ENCODE measurements at regions not wholly inside any gene's neighbourhood (a gene's known extent, or its start where the extent isn't known, plus 50 kb on each side); places are given as distances from the start of the nearest gene placed in this dataset.
A peak's percentile ranks its signal among the peaks of the same experiment; 100 is the strongest.
"Not testable (repeated sequence)": the region's sequence is repeated elsewhere in the genome, so short reads cannot be mapped to it uniquely, and the experiment has no call there.

DNA sequence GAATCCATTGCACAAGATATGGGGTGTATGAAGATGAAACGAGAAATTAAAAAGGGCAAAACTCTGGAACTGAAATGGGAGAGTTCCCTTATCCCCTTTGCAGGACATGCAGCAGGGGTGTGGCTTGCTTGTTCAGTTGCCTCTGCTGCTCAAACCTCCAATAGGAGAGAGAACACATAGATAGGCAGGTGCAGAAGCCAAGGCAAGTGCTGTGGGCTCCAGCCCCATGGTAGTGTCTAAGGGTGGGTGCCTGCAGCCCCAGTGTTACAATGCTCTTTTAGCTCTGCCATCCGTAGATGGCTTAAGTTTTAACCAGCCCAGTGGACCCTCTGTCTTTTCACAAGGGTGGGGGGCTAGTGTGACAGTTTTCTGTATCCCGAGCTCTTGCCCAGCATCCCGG, 69.7 kb downstream of the CMAS start:
- DNase-seq (no peak), ATAC-seq (ENCODE audit: low read depth) (no peak)
- H3K9me3 Mint-ChIP-seq, result peaks cover 2% of the 10 kb centered on the region
- H3K36me3 Mint-ChIP-seq, result no peaks in the 10 kb centered on the region
- H3K4me1 Mint-ChIP-seq, result peaks cover under 1% of the 10 kb centered on the region
- no peak overlapping the region for H3K27ac Mint-ChIP-seq
- H3K27me3 Mint-ChIP-seq, result peaks cover 7% of the 10 kb centered on the region
- no peak overlapping the region for H3K4me3 Mint-ChIP-seq
- POLR2A ChIA-PET, result no interaction called here

GRCh38 chr12:22116376-22116775, 70.4 kb downstream of the CMAS start:
- no peak for ATAC-seq (ENCODE audit: low read depth)
- peaks cover 2% of the 10 kb centered on the region for H3K9me3 Mint-ChIP-seq

DNA sequence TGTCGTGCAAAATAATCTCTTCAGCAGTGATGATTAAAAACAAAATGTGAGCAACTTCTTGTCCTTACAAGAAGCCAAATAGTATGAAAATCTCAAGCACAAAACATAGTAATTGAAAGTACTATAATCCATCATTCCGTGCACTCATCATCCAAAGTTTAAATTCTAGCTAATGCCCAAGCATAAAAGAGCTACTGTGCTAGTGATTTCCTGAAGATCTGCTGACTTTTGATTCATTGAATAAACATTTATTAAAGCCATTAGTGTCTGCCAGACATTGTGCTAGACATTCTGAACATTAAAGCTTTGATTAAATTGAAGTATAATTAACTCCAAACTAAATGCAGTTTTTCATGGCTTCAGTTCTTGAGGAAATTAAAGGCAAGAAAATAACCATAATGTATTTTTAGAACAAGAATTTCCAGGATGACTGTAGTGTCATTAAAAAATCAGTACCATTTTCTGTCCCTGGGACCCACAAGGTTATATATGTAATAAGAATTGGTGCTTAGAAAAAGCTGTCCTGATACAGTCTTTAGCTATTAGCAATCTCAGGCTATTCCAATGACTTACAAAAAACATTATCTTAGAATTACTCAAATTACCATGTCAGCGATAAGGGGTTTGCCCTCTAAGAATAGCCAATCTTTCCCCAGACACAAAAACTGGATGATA, 71.7 kb downstream of the CMAS start:
- DNase-seq (no peak), ATAC-seq (ENCODE audit: low read depth) (no peak)
- Mint-ChIP-seq H3K27me3 (peaks cover 7% of the 10 kb centered on the region), H3K4me1 (peaks cover 6% of the 10 kb centered on the region), H3K36me3 (no peaks in the 10 kb centered on the region), H3K9me3 (peaks cover 2% of the 10 kb centered on the region), H3K4me3 (no peak overlapping the region), H3K27ac (no peak overlapping the region)
- POLR2A ChIA-PET, result no interaction called here

More at GRCh38 chr12:22116376-22116775, 70.4 kb downstream of the CMAS start:
- no peaks in the 10 kb centered on the region for H3K36me3 Mint-ChIP-seq
- H3K27me3 Mint-ChIP-seq, result peaks cover 7% of the 10 kb centered on the region
- peaks cover 6% of the 10 kb centered on the region for H3K4me1 Mint-ChIP-seq
- POLR2A ChIA-PET, result no interaction called here
- no peak overlapping the region for H3K27ac Mint-ChIP-seq
- no peak overlapping the region for H3K4me3 Mint-ChIP-seq
- no peak for DNase-seq

DNA sequence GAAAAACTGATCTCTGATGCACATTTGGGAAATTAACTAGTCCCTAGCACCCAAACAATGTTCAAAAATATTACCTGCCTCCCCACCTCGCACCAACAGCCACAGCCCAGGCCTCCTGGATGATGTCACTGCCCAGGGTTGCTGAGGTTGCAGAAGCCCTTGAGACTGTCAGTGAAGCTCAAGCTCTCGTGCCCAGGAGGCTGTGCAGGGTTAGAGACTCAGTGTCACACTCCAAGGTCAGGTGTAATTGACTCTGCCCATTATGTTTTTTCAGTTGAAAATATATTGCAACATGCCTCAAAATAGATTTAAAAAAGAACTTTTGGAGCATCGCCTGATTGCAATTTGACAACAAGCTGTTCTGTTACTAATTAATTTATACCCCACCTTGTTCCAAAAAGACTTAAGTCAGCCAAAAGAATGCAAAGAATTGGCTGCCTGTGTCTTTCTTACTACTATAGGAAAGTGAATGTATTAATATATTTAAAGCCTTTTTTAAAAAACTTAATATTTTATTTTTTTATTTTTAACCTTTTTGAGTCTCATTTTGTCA, 72.3 kb downstream of the CMAS start:
- peaks cover 7% of the 10 kb centered on the region for H3K27me3 Mint-ChIP-seq
- ATAC-seq (ENCODE audit: low read depth) (no peak), DNase-seq (no peak)
- H3K4me3 Mint-ChIP-seq, result no peak overlapping the region
- POLR2A ChIA-PET, result no interaction called here
- no peaks in the 10 kb centered on the region for H3K36me3 Mint-ChIP-seq
- H3K27ac Mint-ChIP-seq, result no peak overlapping the region
- peaks cover 6% of the 10 kb centered on the region for H3K4me1 Mint-ChIP-seq
- H3K9me3 Mint-ChIP-seq, result peaks cover 2% of the 10 kb centered on the region

DNA sequence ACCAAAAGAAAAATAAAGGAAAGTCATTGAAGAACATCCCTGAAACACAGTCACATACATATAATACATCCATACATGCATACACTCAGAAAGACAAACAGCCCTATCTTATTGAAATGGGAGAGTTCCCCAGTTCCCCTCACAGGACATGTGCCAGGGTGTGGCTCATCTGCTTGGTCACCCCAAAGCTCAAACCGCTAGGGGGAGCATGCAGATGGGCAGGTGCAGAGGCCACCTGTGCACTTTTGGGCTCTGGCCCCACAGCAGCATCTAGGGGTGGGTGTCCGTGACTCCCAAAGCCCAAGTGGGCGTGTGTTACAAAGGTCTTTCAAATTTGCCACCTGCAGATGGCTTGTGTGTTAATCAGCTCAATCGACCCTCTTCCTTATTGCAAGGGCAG, 75.2 kb downstream of the CMAS start:
- peaks cover 4% of the 10 kb centered on the region for H3K27me3 Mint-ChIP-seq
- POLR2A ChIA-PET, result no interaction called here
- H3K4me3 Mint-ChIP-seq, result no peak overlapping the region
- ATAC-seq (ENCODE audit: low read depth) (no peak), DNase-seq (peak; percentile 35)
- peaks cover 6% of the 10 kb centered on the region for H3K4me1 Mint-ChIP-seq
- H3K27ac Mint-ChIP-seq, result no peak overlapping the region
- no peaks in the 10 kb centered on the region for H3K36me3 Mint-ChIP-seq
- H3K9me3 Mint-ChIP-seq, result peaks cover 1% of the 10 kb centered on the region

DNA sequence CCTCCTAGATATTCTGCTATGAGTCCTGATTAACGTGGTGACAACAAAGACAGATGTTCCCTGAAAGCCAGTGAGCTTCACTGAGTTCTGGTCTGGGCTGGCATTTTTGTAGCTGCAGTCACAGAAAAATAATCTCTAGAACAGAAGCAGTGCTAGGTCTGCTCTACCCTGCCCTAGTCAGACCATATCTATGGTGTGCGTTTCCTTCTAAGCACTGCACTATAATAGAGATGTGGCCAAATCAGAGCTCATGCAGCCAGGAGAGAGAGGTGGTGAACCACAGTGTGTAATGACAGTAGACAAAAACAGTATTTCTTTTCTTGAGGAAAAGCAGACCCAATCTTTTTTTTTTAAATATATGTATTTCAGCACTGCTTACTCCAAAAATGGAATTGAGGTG, 76.3 kb downstream of the CMAS start:
- H3K27ac Mint-ChIP-seq, result no peak overlapping the region
- peaks cover 2% of the 10 kb centered on the region for H3K27me3 Mint-ChIP-seq
- H3K4me1 Mint-ChIP-seq, result peaks cover 6% of the 10 kb centered on the region
- H3K9me3 Mint-ChIP-seq, result peaks cover 3% of the 10 kb centered on the region
- ATAC-seq (ENCODE audit: low read depth) (no peak), DNase-seq (no peak)
- H3K36me3 Mint-ChIP-seq, result no peaks in the 10 kb centered on the region
- no peak overlapping the region for H3K4me3 Mint-ChIP-seq
- POLR2A ChIA-PET, result no interaction called here

GRCh38 chr12:22124987-22125386, 79.0 kb downstream of the CMAS start:
- ATAC-seq (ENCODE audit: low read depth) (no peak), DNase-seq (no peak)
- no peaks in the 10 kb centered on the region for H3K27me3 Mint-ChIP-seq
- POLR2A ChIA-PET, result no interaction called here
- H3K4me3 Mint-ChIP-seq, result no peak overlapping the region
- peaks cover 5% of the 10 kb centered on the region for H3K9me3 Mint-ChIP-seq
- H3K27ac Mint-ChIP-seq, result no peak overlapping the region
- H3K36me3 Mint-ChIP-seq, result no peaks in the 10 kb centered on the region
- H3K4me1 Mint-ChIP-seq, result peaks cover 6% of the 10 kb centered on the region

DNA sequence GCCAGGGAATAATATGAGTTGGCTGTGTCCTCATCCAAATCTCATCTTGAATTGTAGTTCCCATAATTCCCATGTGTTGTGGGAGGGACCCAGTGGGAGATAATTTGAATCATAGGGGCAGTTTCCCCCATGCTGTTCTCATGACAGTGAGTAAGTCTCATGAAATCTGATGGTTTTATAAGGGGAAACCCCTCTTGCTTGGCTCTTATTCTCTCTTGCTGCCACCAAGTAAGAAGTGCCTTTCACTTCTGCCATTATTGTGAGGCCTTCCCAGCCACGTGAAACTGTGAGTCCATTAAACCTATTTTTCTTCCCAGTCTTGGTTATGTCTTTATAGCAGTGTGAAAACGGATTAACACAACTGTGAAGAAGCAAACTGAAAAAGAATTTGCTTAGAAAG, 80.1 kb downstream of the CMAS start:
- H3K4me3 Mint-ChIP-seq; ATAC-seq (ENCODE audit: low read depth); DNase-seq; H3K36me3 Mint-ChIP-seq; H3K9me3 Mint-ChIP-seq; H3K4me1 Mint-ChIP-seq; POLR2A ChIA-PET; H3K27ac Mint-ChIP-seq; H3K27me3 Mint-ChIP-seq: not testable (repeated sequence)

DNA sequence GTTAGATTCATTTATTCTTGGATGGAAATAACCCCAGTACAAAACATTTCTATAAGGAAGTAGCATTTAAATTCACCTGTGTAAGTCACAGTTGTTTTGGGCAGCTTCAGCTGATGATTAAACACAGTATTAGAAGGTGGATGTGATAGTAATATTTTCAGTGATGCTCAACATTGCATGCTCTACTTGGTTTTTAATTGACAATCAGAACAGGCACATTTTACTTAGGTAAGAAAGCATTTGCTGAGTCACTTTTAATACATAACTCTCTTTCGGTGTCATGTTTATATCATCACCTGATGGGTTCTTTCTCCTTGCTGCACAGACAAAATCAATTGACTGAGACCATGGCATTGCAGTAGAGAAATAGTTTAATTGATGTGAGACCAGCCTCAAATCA, 80.7 kb downstream of the CMAS start:
- Mint-ChIP-seq H3K4me3 (no peak overlapping the region), H3K27me3 (no peaks in the 10 kb centered on the region), H3K27ac (no peak overlapping the region), H3K4me1 (no peaks in the 10 kb centered on the region), H3K9me3 (peaks cover 5% of the 10 kb centered on the region), H3K36me3 (no peaks in the 10 kb centered on the region)
- DNase-seq (no peak), ATAC-seq (ENCODE audit: low read depth) (no peak)
- POLR2A ChIA-PET, result no interaction called here

DNA sequence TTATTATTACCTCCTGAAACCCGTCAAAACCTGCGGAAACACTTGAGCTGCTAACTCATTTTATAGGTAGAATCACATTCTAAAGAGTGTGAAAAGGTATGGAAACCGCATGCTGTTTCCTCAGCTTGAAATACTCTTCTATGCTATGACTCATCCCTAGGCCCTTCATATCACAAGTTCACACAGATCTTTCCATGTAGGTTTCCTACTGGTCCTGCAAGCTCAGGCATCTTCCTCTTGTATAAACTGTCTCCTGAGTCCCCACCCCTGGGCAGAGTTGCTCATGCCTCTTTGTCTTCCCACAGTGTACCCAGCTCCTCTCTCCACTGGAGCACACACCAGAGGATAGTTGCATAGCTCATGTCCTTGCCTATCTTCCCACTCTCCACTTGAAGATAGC, 84.7 kb downstream of the CMAS start:
- no peak for ATAC-seq (ENCODE audit: low read depth)
- Mint-ChIP-seq H3K4me3 (no peak overlapping the region), H3K27me3 (no peaks in the 10 kb centered on the region), H3K27ac (no peak overlapping the region), H3K9me3 (peaks cover 4% of the 10 kb centered on the region), H3K36me3 (no peaks in the 10 kb centered on the region), H3K4me1 (no peaks in the 10 kb centered on the region)
- POLR2A ChIA-PET, result no interaction called here
- no peak for DNase-seq

GRCh38 chr12:22136604-22137117, 90.6 kb downstream of the CMAS start:
- H3K9me3 Mint-ChIP-seq, result not testable (repeated sequence)

More at GRCh38 chr12:22136604-22137117, 90.6 kb downstream of the CMAS start:
- H3K4me3 Mint-ChIP-seq; H3K4me1 Mint-ChIP-seq; DNase-seq; ATAC-seq (ENCODE audit: low read depth); H3K27ac Mint-ChIP-seq; POLR2A ChIA-PET; H3K36me3 Mint-ChIP-seq; H3K27me3 Mint-ChIP-seq: not testable (repeated sequence)
